BJ (cell line): ENCODE measurements at regions not wholly inside any gene's neighbourhood (a gene's known extent, or its start where the extent isn't known, plus 50 kb on each side); places are given as distances from the start of the nearest gene placed in this dataset.

ENCODE experiments used
- CTCF ChIA-PET: fragments of 350-600 bp; formaldehyde crosslinking; extraction: SDS; loops from one replicate; lab custom pipeline; 2021; ENCODE audit warnings: antibody characterized with exemption, inconsistent platforms; lab: Yijun Ruan, JAX
- POLR2A ChIA-PET: fragments of 300-600 bp; sonication (Branson Sonifier 250); formaldehyde crosslinking; extraction: SDS; loops from one replicate; lab custom pipeline; 2021; ENCODE audit warnings: antibody characterized with exemption; lab: Charles Lee
- DNase-seq: peaks from one replicate; pipeline ENCODE4 v3.0.0-alpha.2; 2011; ENCODE audit warnings: low read depth
- H3K27me3 ChIP-seq: 2 replicates; pipeline ENCODE4 v1.6.0; 2011; ENCODE audit warnings: low read length; ENCODE audit not compliant: control insufficient read depth, insufficient read depth
- H3K36me3 ChIP-seq: 2 replicates; pipeline ENCODE4 v1.5.1; 2011; ENCODE audit warnings: low read length; ENCODE audit not compliant: control insufficient read depth, insufficient read depth
- H3K4me3 ChIP-seq: 2 replicates; pipeline ENCODE4 v1.5.1; 2011; ENCODE audit warnings: low read depth, mild to moderate bottlenecking, control low read depth, low read length
- CTCF ChIP-seq: IDR thresholded peaks from 2 replicates; pipeline ENCODE4 v1.5.1; 2011; ENCODE audit warnings: low read depth, mild to moderate bottlenecking, control low read depth, inconsistent platforms, low read length, moderate library complexity; ENCODE audit not compliant: insufficient read depth

GRCh38 chr7:85480666-85481065 lies 293.8 kb upstream of the SEMA3D start:
- no peaks in the 10 kb centered on the region for H3K27me3 ChIP-seq
- H3K4me3 ChIP-seq = no peak overlapping the region
- no peak for DNase-seq
- H3K36me3 ChIP-seq = no peaks in the 10 kb centered on the region
- ChIA-PET POLR2A (no interaction called here), CTCF (interaction anchor here (1.0 to 1.5 kb wide), 4 partner anchors 15 to 294 kb away, joined by 3 to 5 read pairs (median 4); partner anchors contain the start of gene SEMA3D)
- TF ChIP-seq CTCF = no peak

- ChIA-PET POLR2A (interaction anchor here (0.5 kb wide), 1 partner anchor 30 kb away, joined by 3 read pairs; no protein-coding TSS in a partner anchor), CTCF (interaction anchor here (1.0 to 1.5 kb wide), 3 partner anchors 15 to 76 kb away, joined by 3 to 4 read pairs (median 3); no protein-coding TSS in a partner anchor)
- Histone ChIP-seq H3K36me3 (no peaks in the 10 kb centered on the region), H3K27me3 (no peaks in the 10 kb centered on the region), H3K4me3 (no peak overlapping the region)
- no peak for TF ChIP-seq CTCF
- peak; percentile 82 for DNase-seq
These were observed 293.2 kb upstream of the SEMA3D start for GRCh38 chr7:85479918-85480643.

GRCh38 chr7:85478530-85478929 lies 291.7 kb upstream of the SEMA3D start:
- ChIA-PET POLR2A (no interaction called here), CTCF (no interaction called here)
- no peak for TF ChIP-seq CTCF
- Histone ChIP-seq H3K27me3 (no peaks in the 10 kb centered on the region), H3K36me3 (no peaks in the 10 kb centered on the region), H3K4me3 (no peak overlapping the region)
- no peak for DNase-seq

- CTCF ChIA-PET = interaction anchor here (0.9 to 1.0 kb wide), 3 partner anchors 11 to 79 kb away, joined by 3 read pairs; no protein-coding TSS in a partner anchor
These were observed 288.6 kb upstream of the SEMA3D start for GRCh38 chr7:85475476-85475875.

GRCh38 chr7:85475071-85475470 lies 288.2 kb upstream of the SEMA3D start:
- POLR2A ChIA-PET = no interaction called here
- TF ChIP-seq CTCF = no peak

More at GRCh38 chr7:85475476-85475875, 288.6 kb upstream of the SEMA3D start:
- no peak for TF ChIP-seq CTCF
- Histone ChIP-seq H3K4me3 (no peak overlapping the region), H3K36me3 (no peaks in the 10 kb centered on the region), H3K27me3 (no peaks in the 10 kb centered on the region)
- POLR2A ChIA-PET = no interaction called here
- no peak for DNase-seq

More at GRCh38 chr7:85475071-85475470, 288.2 kb upstream of the SEMA3D start:
- no peak overlapping the region for H3K4me3 ChIP-seq
- no peak for DNase-seq
- H3K36me3 ChIP-seq = no peaks in the 10 kb centered on the region
- no peaks in the 10 kb centered on the region for H3K27me3 ChIP-seq
- CTCF ChIA-PET = interaction anchor here (0.9 to 1.0 kb wide), 3 partner anchors 11 to 79 kb away, joined by 3 read pairs; no protein-coding TSS in a partner anchor
